H7 (cell line): ENCODE measurements at regions not wholly inside any gene's neighbourhood (a gene's known extent, or its start where the extent isn't known, plus 50 kb on each side); places are given as distances from the start of the nearest gene placed in this dataset.

Experiments
- DNase-seq: peaks from one replicate; pipeline ENCODE4 v3.0.0; 2012
- H3K27me3 ChIP-seq: 2 replicates; pipeline ENCODE4 v1.6.0; 2011; ENCODE audit warnings: mild to moderate bottlenecking, low read length; ENCODE audit not compliant: control insufficient read depth, insufficient read depth
- H3K36me3 ChIP-seq: replicated peaks from 2 replicates; pipeline ENCODE4 v1.5.1; 2011; ENCODE audit warnings: low read length; ENCODE audit not compliant: control insufficient read depth, insufficient read depth
- H3K4me3 ChIP-seq: 2 replicates; pipeline ENCODE4 v1.5.1; 2011; ENCODE audit warnings: low read depth, mild to moderate bottlenecking, control low read depth, low read length, moderate library complexity; ENCODE audit not compliant: insufficient read depth

DNA sequence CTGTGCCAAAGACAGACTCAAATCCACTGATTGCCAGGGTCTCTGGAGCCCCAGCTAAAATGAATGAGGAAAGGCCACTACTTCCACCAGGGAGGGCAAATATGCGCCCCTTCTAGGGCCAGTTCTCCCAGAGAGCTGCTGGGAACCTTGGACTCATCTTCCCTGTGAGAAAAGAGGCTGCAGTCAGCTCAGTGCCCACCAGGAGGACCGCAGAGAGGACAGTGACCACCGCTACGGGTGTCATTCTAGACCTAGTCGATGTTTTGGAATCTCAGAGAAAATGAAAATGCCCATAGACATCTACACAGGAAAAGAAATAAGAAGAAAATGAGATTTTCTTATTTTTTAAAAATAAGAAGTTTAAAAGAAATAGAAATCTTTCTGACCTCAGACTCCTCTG is 235.1 kb downstream of the UQCRFS1 start:
- H3K27me3 ChIP-seq = no peaks in the 10 kb centered on the region
- peak; percentile 73 for DNase-seq
- no peaks in the 10 kb centered on the region for H3K36me3 ChIP-seq
- no peak overlapping the region for H3K4me3 ChIP-seq

DNA sequence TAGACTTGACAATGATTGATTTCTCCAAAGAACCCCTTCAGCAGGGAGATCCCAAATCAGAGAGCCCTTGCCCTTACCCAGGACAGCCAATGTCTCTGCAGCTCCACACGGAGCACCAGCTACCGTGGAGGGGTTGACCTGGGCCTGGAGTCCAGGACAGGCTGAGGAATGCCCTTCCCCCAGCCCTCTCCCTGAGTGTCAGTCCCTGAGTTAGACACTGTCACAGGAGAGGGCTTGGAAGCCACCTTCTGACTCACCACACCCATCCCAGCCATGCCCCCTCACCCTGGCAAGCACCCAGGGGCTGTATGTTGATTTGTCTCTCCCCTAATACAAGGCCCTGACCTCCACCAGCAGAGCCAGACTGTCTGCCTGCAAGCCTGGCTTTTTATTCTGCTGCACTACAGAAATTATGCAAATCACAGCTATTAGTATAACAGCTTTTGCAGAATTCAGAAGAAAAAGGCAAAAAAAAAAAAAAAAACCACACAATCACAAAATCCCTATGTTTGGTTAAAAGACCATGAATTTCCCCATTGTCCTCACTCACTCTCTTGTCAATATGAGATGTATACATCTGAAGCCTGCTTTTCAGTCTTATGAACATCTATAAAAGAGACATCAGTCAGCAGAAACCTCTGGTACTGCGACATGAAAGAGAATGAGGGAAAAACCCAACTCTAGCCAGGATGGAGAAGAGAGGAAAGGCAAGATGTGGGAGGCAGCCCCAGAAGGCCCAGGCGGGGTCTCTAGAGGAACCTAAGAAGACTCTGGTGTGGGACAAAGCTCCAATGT is 240.7 kb downstream of the UQCRFS1 start:
- DNase-seq = no peak
- no peak overlapping the region for H3K4me3 ChIP-seq
- H3K36me3 ChIP-seq = no peaks in the 10 kb centered on the region
- H3K27me3 ChIP-seq = no peaks in the 10 kb centered on the region

DNA sequence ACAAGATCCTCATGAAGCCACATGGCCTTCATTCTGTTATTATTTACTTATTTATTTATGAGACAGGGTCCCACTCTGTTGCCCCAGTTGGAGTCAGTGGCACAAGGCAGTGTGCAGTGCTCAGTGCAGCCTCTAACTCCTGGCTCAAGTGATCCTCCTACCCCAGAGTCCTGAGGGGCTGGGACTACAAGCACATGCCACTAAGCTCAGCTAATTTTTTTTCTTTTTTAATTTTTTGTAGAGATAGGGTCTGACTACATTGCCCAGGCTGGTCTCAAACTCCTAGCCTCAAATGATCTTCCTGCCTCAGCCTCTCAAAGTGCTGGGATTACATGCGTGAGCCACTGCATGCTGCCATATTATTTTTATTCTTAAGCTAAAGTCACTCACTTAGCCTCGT is 241.4 kb downstream of the UQCRFS1 start:
- no peak for DNase-seq
- Histone ChIP-seq H3K27me3 (no peaks in the 10 kb centered on the region), H3K4me3 (no peak overlapping the region)

DNA sequence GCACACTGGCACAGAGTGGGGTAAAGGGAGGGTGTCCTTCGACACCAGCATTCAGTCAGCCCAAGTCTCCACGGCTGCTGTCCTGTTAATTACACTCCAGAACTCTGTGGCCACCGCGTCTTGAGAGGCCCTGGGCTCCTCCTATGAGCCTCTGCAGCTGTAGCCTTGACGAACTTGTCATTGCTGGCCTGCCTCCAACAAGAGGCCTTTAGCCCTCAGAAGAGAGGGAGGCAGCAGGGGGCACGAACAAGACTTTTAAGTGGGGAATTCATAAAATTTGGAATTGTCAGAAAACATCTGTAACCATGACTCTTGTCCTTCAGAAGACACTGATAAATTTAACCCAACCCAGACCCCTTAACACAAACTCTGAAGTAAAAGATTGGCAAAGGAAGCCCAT is 241.9 kb downstream of the UQCRFS1 start:
- Histone ChIP-seq H3K36me3 (no peaks in the 10 kb centered on the region), H3K27me3 (no peaks in the 10 kb centered on the region), H3K4me3 (no peak overlapping the region)
- no peak for DNase-seq

More for the DNA sequence above, 241.4 kb downstream of the UQCRFS1 start:
- no peaks in the 10 kb centered on the region for H3K36me3 ChIP-seq

DNA sequence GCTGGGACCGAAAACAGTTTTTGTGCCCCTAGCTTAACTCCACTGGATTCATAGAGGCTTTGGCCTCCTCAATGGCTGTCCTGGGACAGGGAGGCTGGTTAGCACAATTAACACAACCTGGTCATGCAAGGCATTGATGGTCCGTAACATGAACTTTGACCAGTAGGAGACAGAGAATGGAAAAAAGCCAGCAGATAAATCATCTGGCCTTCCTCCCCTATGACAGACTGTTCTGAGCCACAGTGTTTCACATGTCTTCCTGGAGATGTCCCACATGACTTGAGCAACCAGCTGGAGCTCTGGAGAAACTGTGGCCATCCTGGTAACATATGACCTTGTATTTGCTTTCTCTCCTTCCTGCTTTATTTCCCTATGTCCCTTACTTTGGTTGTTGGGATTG is 244.2 kb downstream of the UQCRFS1 start:
- Histone ChIP-seq H3K4me3 (no peak overlapping the region), H3K27me3 (no peaks in the 10 kb centered on the region), H3K36me3 (no peaks in the 10 kb centered on the region)
- DNase-seq = no peak

DNA sequence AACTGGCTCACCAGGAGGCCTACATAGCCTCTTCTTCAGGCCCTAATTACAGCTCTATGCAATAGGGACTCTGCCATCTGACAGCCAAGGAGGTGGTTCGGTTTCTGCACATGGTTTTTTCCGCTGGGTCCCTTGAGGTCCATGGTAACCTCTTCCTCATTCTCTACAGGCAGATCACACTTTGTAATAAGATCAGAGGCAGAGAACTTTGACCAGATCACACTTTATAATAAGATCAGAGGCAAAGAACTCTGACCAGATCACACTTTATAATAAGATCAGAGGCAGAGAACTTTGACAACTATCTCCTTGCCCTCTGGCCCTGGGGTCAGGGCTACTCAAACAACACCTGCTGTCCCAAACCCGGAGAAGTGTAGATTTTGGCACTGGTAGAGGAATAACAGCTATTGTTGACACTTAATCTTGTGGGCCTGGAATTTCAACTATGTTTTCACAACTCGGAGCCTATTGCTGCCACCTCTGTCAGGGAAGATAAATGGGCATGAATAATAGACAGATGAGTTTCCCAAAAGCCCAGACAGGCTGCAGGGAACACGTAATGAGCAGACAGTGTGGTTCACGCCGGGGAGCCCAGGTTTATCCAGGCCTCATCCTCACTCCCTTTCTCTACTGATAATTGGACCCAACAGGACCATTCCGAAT is 246.1 kb downstream of the UQCRFS1 start:
- no peak for DNase-seq
- Histone ChIP-seq H3K27me3 (no peaks in the 10 kb centered on the region), H3K4me3 (no peak overlapping the region), H3K36me3 (no peaks in the 10 kb centered on the region)

DNA sequence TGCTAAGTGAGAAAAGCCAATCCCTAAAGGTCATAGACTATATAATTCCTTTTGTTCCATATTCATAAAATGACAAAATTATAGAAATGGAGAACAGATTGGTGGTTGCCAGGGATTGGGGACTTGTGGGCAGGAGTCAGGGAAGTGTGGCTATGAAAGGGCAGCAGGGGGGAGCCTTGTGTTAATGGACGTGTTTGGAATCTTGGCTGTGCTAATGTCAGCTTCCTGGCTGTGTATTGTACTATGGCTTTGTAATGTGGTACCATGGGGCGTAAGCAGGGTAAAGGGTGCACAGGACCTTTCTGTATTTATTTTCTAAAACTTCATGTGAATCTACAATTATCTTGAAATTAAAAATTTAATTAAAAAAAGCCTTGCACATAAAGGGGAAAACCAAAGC is 248.5 kb downstream of the UQCRFS1 start:
- H3K36me3 ChIP-seq = no peaks in the 10 kb centered on the region
- H3K4me3 ChIP-seq = no peak overlapping the region
- no peak for DNase-seq
- no peaks in the 10 kb centered on the region for H3K27me3 ChIP-seq

DNA sequence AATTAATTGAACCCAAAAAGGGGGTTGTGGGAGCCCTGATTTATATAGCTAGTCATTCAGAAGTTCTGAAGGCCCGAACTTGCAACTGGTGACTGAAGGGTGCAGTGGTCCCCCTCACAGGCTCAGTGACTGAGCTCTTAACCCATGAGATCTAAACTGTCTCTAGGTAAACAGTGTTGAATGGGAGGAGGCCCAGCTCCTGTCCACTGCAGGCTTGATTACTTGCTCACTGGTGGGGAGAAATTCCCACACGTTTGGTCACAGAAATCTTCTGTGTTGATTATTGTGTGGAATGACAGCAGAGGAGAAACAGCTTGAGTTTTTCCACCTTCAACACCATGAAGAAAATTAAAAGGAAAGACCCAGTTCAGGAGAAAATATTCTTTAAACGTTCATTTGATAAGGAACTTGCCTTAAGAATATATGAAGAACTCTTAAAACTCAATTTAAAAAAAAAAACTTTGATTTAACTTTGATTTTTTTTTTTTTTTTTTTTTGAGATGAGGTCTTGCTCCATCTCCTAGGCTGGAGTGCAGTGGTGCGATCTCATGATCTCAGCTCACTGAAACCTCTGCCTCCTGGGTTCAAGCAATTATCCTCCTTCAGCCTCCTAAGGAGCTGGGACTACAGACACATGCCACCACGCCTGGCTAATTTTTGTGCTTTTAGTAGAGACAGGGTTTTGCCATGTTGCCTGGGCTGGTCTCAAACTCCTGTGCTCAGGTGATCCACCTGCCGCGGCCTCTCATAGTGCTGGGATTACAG is 249.3 kb downstream of the UQCRFS1 start:
- H3K4me3 ChIP-seq = no peak overlapping the region
- H3K27me3 ChIP-seq = no peaks in the 10 kb centered on the region
- H3K36me3 ChIP-seq = no peaks in the 10 kb centered on the region
- DNase-seq = no peak

DNA sequence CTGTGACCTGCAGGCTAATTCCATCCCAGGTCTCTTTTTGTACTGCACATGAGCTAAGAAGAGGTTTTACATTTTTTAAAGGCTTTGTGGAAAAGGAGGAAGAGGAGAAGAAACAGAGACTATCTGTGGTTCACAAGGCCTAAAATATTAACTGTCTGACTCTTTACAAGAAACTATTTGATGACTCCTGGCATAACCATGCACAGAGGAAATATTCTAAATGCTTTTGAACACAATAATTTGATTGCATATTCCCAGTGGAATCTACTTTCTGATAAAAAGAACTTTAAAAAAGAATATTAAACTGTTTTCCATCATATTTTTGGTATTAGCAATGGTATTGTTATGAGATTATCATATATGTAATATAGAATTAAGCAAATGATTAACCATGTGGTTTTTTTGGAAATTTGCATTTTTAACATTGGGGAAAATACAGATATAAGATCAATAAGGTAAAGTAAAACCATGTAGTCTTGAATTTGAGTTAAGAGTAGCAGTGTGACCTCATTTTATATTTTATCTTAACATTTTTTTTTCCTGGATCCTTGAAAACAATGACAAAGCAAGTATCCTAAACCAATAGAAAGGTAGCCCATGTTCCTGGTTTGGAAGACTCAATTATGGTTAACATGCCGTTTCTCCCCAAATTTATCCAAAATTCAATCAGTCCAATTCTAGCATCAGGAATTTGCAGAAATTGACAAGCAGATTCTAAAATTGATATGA is 251.0 kb downstream of the UQCRFS1 start:
- no peak for DNase-seq

DNA sequence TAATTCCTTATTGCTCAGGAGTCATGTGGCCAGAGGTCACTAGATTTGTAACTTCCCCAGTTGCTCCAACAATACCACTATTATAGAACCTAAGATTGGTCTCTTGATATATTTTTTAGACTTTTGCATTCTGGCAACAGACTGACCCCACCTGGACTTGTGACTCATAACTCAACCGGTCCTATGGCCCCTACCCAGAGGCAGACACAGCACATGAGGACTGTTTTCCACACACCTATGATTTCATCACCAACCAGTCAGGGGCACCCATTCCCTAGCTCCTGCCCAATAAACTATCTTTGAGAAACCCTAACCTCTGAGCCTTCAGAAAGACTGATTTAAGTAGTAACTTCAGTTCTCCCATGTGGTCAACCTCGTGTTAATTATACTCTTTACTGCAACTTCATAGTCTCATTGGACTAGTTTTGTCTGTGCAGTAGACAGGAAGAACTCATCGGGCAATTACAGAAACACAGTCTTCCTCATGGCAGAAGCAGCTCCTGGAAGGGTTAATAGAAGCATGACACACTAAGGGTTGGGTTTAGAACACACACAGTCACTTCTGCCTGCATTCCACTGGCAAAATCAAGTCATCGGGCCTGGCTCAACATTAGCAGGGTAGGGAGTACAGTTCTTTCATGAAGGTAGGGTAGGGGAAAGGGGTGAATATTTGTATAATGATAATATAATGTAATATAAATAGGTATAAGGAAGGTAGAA is 251.8 kb downstream of the UQCRFS1 start:
- H3K36me3 ChIP-seq = no peaks in the 10 kb centered on the region
- no peak for DNase-seq
- no peak overlapping the region for H3K4me3 ChIP-seq
- no peaks in the 10 kb centered on the region for H3K27me3 ChIP-seq

More for the DNA sequence above, 251.0 kb downstream of the UQCRFS1 start:
- Histone ChIP-seq H3K27me3 (no peaks in the 10 kb centered on the region), H3K36me3 (no peaks in the 10 kb centered on the region), H3K4me3 (no peak overlapping the region)

DNA sequence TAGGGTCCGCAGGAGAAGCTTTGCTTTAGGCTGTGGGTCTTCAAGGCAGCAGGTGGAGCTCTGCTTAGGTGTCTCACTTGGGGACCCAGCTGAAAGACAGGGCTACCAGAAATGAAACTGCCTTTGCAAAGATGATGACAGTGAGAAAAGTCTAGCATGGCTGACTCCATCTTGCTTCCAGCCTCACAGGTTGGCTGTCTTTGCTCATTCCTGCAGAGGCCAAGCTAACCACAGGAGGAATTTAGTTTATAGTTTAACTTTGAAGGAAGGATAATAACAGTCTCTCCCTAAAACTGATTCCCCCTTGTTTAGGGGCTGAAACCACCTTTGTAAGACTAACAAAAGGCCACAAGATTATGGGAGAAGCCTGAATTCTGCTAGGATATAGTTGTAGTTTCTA is 252.4 kb downstream of the UQCRFS1 start:
- DNase-seq = no peak
- H3K36me3 ChIP-seq = no peaks in the 10 kb centered on the region
- H3K4me3 ChIP-seq = no peak overlapping the region
- H3K27me3 ChIP-seq = no peaks in the 10 kb centered on the region

DNA sequence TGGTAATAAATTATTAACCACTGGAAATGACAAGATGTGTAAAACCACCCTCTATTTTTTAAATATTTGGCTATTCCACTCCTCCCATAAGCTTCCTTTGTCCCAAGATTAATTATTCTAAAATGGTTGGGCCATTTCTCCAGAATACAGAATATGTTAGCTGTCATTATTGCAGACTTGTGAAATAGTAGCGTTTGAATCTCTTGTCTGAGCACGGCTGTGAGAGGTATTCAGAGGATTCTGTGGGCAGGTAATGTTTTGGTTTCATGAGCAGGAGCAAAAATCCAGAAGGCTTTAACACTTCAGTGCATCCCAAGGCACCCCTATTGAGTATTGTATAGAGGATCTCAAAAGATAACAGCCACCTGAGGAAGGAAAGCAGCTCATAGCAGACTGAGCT is 256.0 kb downstream of the UQCRFS1 start:
- Histone ChIP-seq H3K27me3 (no peaks in the 10 kb centered on the region), H3K36me3 (no peaks in the 10 kb centered on the region), H3K4me3 (no peak overlapping the region)
- DNase-seq = no peak

DNA sequence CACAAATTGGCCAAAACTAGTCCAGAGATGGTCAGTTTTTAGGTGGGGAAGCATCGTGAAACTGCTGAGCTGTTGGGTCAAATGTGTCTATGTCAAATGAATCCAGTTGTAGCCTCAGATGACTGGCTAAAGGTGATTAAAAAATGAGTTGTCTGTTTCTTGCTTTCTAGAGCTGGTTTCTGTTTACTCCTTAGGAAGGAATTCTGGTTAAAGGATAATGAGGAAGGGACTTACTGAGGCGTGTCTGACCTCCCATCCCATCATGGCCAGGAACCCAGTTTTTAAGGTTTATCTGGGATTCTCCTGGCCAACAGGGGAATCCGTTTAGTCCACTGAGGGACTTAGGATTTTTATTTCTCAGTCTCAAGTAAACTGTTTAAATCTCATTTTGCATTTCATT is 256.5 kb downstream of the UQCRFS1 start:
- Histone ChIP-seq H3K27me3 (no peaks in the 10 kb centered on the region), H3K36me3 (no peaks in the 10 kb centered on the region), H3K4me3 (no peak overlapping the region)
- DNase-seq = no peak

DNA sequence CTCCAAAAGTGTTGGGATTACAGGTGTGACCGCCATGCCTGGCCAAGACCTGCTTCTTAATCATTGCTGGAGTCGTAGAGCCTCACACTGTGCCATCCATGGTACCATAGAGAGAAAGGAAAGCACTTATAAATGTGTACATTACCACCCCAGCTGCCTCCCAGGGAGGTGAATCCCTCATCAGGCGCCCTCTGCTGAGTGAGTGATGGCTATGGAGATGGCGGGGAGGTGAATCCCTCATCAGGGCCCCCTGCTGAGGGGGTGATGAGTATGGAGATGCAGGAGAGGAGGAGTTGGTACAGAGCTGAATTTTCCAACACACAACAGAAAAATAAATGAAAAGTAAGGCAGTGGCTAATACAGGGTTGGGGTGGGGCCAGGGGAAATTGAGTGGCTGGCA is 263.4 kb downstream of the UQCRFS1 start:
- Histone ChIP-seq H3K4me3 (no peak overlapping the region), H3K36me3 (no peaks in the 10 kb centered on the region), H3K27me3 (no peaks in the 10 kb centered on the region)
- DNase-seq = peak; percentile 60
